ENCODE measurements at regions not wholly inside any gene's neighbourhood (a gene's known extent, or its start where the extent isn't known, plus 50 kb on each side); places are given as distances from the start of the nearest gene placed in this dataset.

GRCh38 chr1:117803318-117803717 is 126.1 kb downstream of the GDAP2 start:
- no peak overlapping the region for H2BK12ac ChIP-seq (ENCODE audit: low read depth, low read length)
- no peak overlapping the region for H3K18ac ChIP-seq (ENCODE audit: extremely low read depth, low read length)
- no peaks in the 10 kb centered on the region for H3K79me2 ChIP-seq (ENCODE audit: control insufficient read depth in 1 of 2, insufficient read depth in 2 of 2, low read length in 2 of 2)
- no peaks in the 10 kb centered on the region for H3K79me1 ChIP-seq (ENCODE audit: low read depth, low read length)
- no peak overlapping the region for H3K4me3 ChIP-seq (ENCODE audit: extremely low read depth in 1 of 4, insufficient read depth in 2 of 4, low read depth in 3 of 4, low read length in 4 of 4)
- no peak for DNase-seq (ENCODE audit: low read depth in 1 of 2, low spot score in 2 of 2)
- no peak overlapping the region for H2BK5ac ChIP-seq (ENCODE audit: low read depth, low read length)
- WGBS, 2 experiments (ENCODE audit: extremely low coverage in 1 of 2, insufficient coverage in 1 of 2, insufficient read length in 1 of 2, insufficient replicate concordance in 2 of 2, low coverage in 1 of 2, low lambda C conversion rate in 2 of 2, missing lambda C conversion rate in 1 of 2) = 84% methylated on average over 1 of the region's 1 CpG; no CpG with 5 or more reads in 1 of the 2 experiments
- H3K23me2 ChIP-seq (ENCODE audit: low read depth, low read length) = no peaks in the 10 kb centered on the region
- no peak overlapping the region for H3K14ac ChIP-seq (ENCODE audit: insufficient read length)
- no peaks in the 10 kb centered on the region for H3K9me3 ChIP-seq (ENCODE audit: insufficient read depth in 2 of 2, low read depth in 1 of 2, low read length in 1 of 2)
- no peak overlapping the region for H3K9ac ChIP-seq (replicated peaks in 1 of 4; ENCODE audit: extremely low read depth in 1 of 4, low read depth in 3 of 4, low read length in 3 of 4)
- H3K4me2 ChIP-seq (ENCODE audit: insufficient read depth in 1 of 2, low read depth in 2 of 2, low read length in 2 of 2) = no peak overlapping the region
- no peak for TF ChIP-seq GTF2F1 (IDR thresholded peaks at IDR 0.05; ENCODE audit: borderline replicate concordance, low read depth, low read length)
- TF ChIP-seq POU5F1 (IDR thresholded peaks at IDR 0.05; ENCODE audit: low read depth, low read length) = no peak
- no peak for TF ChIP-seq SAP30 (IDR thresholded peaks at IDR 0.05; ENCODE audit: insufficient read depth, insufficient replicate concordance, low read length)
- no peaks in the 10 kb centered on the region for H4K20me1 ChIP-seq (replicated peaks in 1 of 2; ENCODE audit: control insufficient read depth in 1 of 2, insufficient read depth in 2 of 2, low read length in 2 of 2)
- H4K91ac ChIP-seq (replicated peaks; ENCODE audit: insufficient read length, low read length) = no peak overlapping the region
- H3K27ac ChIP-seq (ENCODE audit: low read depth, low read length) = no peak overlapping the region
- no peak overlapping the region for H2AFZ ChIP-seq (ENCODE audit: low read length)
- no peaks in the 10 kb centered on the region for H3K27me3 ChIP-seq (replicated peaks in 1 of 4; ENCODE audit: control insufficient read depth in 3 of 4, extremely low read depth in 1 of 4, insufficient read depth in 3 of 4, low read length in 3 of 4)
- no peak overlapping the region for H2BK15ac ChIP-seq (ENCODE audit: low read length)
- H3K4ac ChIP-seq (replicated peaks; ENCODE audit: insufficient read length, low read depth, low read length) = no peak overlapping the region
- POLR2A ChIA-PET (ENCODE audit: partially characterized antibody) = no interaction called here
- H2AK5ac ChIP-seq (ENCODE audit: low read depth, low read length) = no peak overlapping the region
- H2BK20ac ChIP-seq (ENCODE audit: low read length) = no peak overlapping the region
- H3K56ac ChIP-seq (replicated peaks; ENCODE audit: insufficient read length, low read depth, low read length) = no peak overlapping the region
- no peak overlapping the region for H2BK120ac ChIP-seq (replicated peaks; ENCODE audit: low read depth, low read length)
- no peak overlapping the region for H4K5ac ChIP-seq (ENCODE audit: insufficient read length, low read depth, low read length)
- CTCF ChIA-PET (ENCODE audit: partially characterized antibody) = interaction anchor here (0.8 to 1.8 kb wide), 3 partner anchors 21 to 269 kb away, joined by 3 to 4 read pairs (median 3); no protein-coding TSS in a partner anchor
- FAIRE-seq = no peak
- H4K8ac ChIP-seq (ENCODE audit: extremely low read depth, insufficient read depth, low read length) = no peak overlapping the region
- no peak overlapping the region for H3K23ac ChIP-seq (ENCODE audit: insufficient read length)
- no peaks in the 10 kb centered on the region for H3K4me1 ChIP-seq (replicated peaks in 1 of 4; ENCODE audit: control insufficient read depth in 3 of 4, insufficient read depth in 4 of 4, low read length in 3 of 4)
- H3K36me3 ChIP-seq (ENCODE audit: control insufficient read depth in 2 of 4, insufficient read depth in 4 of 4, low read length in 3 of 4) = no peaks in the 10 kb centered on the region

Data from H1 (cell line).